Mucosa of descending colon (tissue), 3 donors: ENCODE measurements at regions not wholly inside any gene's neighbourhood (a gene's known extent, or its start where the extent isn't known, plus 50 kb on each side); places are given as distances from the start of the nearest gene placed in this dataset.
A peak's percentile ranks its signal among the peaks of the same experiment; 100 is the strongest.

Experiments
- ATAC-seq: fragments of 200-7000 bp; cut with Tn5 transposase; one replicate; pipeline ENCODE4 v1.9.1; 2020; ENCODE audit warnings: mild to moderate bottlenecking, moderate library complexity
- DNase-seq, 3 donors: peaks; one replicate each; pipeline ENCODE4 v3.0.0-alpha.2; 2020
- H3K36me3 ChIP-seq: fragments of 200-600 bp; one replicate; pipeline ENCODE4 v1.8.0; 2021; ENCODE audit warnings: low read depth, mild to moderate bottlenecking
- H3K4me1 ChIP-seq: fragments of 200-600 bp; one replicate; pipeline ENCODE4 v1.8.0; 2021; ENCODE audit warnings: low read depth, mild to moderate bottlenecking
- H3K4me3 ChIP-seq: fragments of 200-600 bp; one replicate; pipeline ENCODE4 v1.8.0; 2021; ENCODE audit warnings: mild to moderate bottlenecking
- H3K9me3 ChIP-seq: fragments of 200-600 bp; one replicate; pipeline ENCODE4 v1.8.0; 2021; ENCODE audit warnings: mild to moderate bottlenecking
- CTCF ChIP-seq: fragments of 200-600 bp; IDR thresholded peaks from one replicate; pipeline ENCODE4 v1.8.0; 2022; ENCODE audit warnings: antibody characterized with exemption, mild to moderate bottlenecking
- intact Hi-C, 2 donors: fragments of 100-400 bp; cut with DNase I in 1 of 2; cut with micrococcal nuclease in 1 of 2; formaldehyde crosslinking; loops; one replicate each; pipeline versions ENCODE4 v1.11.0 to v1.11.1; 2022; cut with DNase I, micrococcal nuclease
- donor health status: DM: no; HTN: no; CAD: no; lungs with moderate emphysema.
- donor health status: DM: no; HTN: no; CAD: no.
- donor health status: DM: no; HTN: yes; CAD: no.

DNA sequence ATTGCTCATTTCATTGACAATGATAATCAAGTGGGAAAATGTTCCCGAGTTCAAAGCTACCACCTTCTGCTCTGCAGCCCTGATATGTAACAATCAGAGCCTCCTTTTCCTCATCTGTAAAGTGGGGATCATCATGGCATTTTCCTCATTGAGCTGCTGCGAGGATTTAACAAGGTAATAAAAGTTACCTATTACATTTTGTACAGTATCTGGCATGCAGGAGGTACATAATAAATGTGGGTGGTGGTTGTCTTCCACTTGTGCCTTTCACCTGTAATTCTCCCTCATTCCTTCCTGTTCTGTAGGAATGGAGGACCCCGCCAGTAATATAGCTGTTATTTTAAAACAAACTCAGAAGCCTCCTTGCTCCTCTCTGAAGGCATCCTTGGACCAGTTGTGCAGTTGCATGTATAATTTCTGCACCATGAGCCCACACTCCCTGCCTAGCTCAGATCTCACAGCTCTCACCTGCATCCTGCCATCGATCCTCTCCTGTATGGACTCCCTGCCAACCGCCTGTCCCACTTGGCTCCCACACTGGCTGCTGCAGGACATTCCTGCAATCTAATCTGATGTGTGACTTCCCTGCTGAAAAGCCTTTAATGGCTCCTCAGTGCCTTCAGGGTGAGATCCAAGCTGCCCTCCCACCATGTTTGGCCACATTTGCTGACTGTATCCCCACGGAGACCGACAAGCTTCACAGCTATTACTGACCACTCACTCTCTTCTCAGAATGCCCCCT is 350.4 kb downstream of the EN1 start:
- peak; percentile 90 for ATAC-seq
- Histone ChIP-seq H3K4me3 (no peak overlapping the region), H3K4me1 (peaks cover 3% of the 10 kb centered on the region), H3K9me3 (no peaks in the 10 kb centered on the region), H3K36me3 (no peaks in the 10 kb centered on the region)
- peak in 1 of 3 donors; percentile 53 for DNase-seq
- TF ChIP-seq CTCF: no peak
- intact Hi-C loops: no loop called here

DNA sequence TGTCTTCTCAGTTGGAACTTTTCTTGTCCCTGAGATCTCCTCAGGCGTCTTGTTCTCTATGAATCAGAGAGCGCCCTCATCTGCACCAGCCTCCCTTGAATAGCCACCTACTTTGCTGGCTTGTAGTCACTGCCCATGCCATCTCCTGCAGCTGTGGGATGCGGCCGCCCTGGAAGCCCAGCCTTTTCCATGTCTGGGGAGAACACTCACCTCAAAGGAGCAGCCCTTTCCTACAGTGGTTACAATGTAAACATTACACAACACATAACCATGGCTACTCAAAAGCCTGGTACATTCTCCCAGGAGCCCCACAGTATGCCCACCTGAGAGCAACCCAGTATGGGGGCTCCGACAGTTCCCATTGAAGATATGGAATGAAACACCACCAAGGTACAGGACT is 351.0 kb downstream of the EN1 start:
- TF ChIP-seq CTCF: no peak
- DNase-seq (no peak), ATAC-seq (peak; percentile 65)
- intact Hi-C loops: no loop called here
- no peaks in the 10 kb centered on the region for H3K36me3 ChIP-seq
- H3K4me3 ChIP-seq: no peak overlapping the region
- H3K9me3 ChIP-seq: no peaks in the 10 kb centered on the region
- peaks cover 3% of the 10 kb centered on the region for H3K4me1 ChIP-seq

GRCh38 chr2:118495290-118495689 is 352.2 kb downstream of the EN1 start:
- intact Hi-C loops: no loop called here
- ATAC-seq: no peak
- Histone ChIP-seq H3K36me3 (no peaks in the 10 kb centered on the region), H3K4me3 (no peak overlapping the region), H3K4me1 (peaks cover 3% of the 10 kb centered on the region), H3K9me3 (no peaks in the 10 kb centered on the region)
- DNase-seq: no peak
- no peak for TF ChIP-seq CTCF

DNA sequence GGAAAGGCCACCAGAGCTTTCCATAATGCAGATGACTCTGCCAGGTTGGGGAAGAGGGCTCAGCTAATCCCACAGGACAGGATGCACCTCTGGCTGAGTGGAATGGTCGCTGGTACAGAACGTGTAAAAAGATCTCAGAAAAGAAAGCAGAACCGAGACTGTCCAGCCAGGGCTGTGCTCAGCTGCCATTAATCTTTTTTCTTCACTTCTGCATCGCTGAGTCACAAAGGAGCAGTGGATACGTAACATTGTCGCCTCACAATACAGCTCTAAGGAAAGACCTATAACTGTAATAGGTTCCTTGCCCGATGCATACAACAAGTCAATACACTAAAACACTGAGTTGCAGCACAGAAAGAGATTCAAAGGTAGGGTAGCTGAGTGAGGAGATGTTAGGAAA is 354.2 kb downstream of the EN1 start:
- intact Hi-C loops: no loop called here

DNA sequence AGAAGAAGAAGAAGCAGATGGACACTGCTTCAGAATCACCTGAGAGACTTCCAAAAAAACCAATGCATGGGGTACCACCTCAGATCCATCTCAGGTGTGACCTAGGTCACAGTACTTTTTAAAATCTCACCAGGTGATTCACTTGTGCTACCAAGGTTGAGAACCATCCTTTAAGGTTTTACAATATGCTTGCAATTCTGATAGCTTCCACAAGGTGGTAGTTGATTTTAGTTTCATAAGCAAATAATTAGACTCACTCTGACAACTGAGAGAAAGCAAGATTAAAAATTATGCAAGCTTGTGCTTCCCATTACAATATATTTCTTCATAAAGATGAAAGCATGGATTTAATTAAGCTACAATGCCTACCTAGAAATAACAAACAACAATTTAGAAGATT is 355.1 kb downstream of the EN1 start:
- Histone ChIP-seq H3K9me3 (no peaks in the 10 kb centered on the region), H3K4me1 (peaks cover 2% of the 10 kb centered on the region), H3K4me3 (no peak overlapping the region), H3K36me3 (no peaks in the 10 kb centered on the region)
- no peak for DNase-seq
- TF ChIP-seq CTCF: no peak
- intact Hi-C loops: no loop called here
- ATAC-seq: no peak

More for the DNA sequence above, 354.2 kb downstream of the EN1 start:
- TF ChIP-seq CTCF: no peak
- no peak for ATAC-seq
- DNase-seq: no peak
- Histone ChIP-seq H3K9me3 (no peaks in the 10 kb centered on the region), H3K4me1 (peaks cover 3% of the 10 kb centered on the region), H3K36me3 (no peaks in the 10 kb centered on the region), H3K4me3 (no peak overlapping the region)

- Histone ChIP-seq H3K36me3 (no peaks in the 10 kb centered on the region), H3K4me1 (no peaks in the 10 kb centered on the region), H3K9me3 (no peaks in the 10 kb centered on the region), H3K4me3 (no peak overlapping the region)
- intact Hi-C loops: no loop called here
- DNase-seq (no peak), ATAC-seq (no peak)
- no peak for TF ChIP-seq CTCF
Observed at GRCh38 chr2:118490330-118490729, 357.1 kb downstream of the EN1 start.
